SK-N-SH (cell line): ENCODE measurements at regions not wholly inside any gene's neighbourhood (a gene's known extent, or its start where the extent isn't known, plus 50 kb on each side); places are given as distances from the start of the nearest gene placed in this dataset.

ENCODE experiments used
- CTCF ChIA-PET: fragments of 300-600, 350-600 bp; formaldehyde crosslinking; extraction: SDS; loops from one replicate; lab custom pipeline; 2021; lab: Yijun Ruan, JAX
- POLR2A ChIA-PET: fragments of 350-600 bp; sonication (Branson Sonifier 250); formaldehyde crosslinking; extraction: SDS; loops from one replicate; lab custom pipeline; 2020; ENCODE audit warnings: antibody characterized with exemption, inconsistent platforms; lab: Yijun Ruan, JAX
- DNase-seq: peaks from one replicate; pipeline ENCODE4 v3.0.0; 2012
- H2AFZ ChIP-seq: fragments of 200-600 bp; sonication (generic); 2 replicates; pipeline ENCODE4 v1.8.1; 2016; ENCODE audit warnings: antibody characterized with exemption, mild to moderate bottlenecking, low read depth
- H3F3A ChIP-seq: fragments of 200-600 bp; sonication (generic); replicated peaks from 2 replicates; pipeline ENCODE3; 2016; ENCODE audit warnings: antibody characterized with exemption, mild to moderate bottlenecking; ENCODE audit not compliant: insufficient read depth
- H3K27ac ChIP-seq, 2 experiments: fragments of 200-500 bp in 1 of 2; fragments of 200-600 bp in 1 of 2; sonication (Bioruptor generic) in 1 of 2; sonication (generic), shearing (Covaris generic) in 1 of 2; 2 replicates each; pipeline versions ENCODE4 v1.5.1 to v1.6.1; 2014 to 2016; ENCODE audit warnings: low read depth in 2 of 2, inconsistent platforms in 1 of 2, low read length in 1 of 2, mild to moderate bottlenecking in 1 of 2, mixed read lengths in 1 of 2
- H3K27me3 ChIP-seq: fragments of 200-600 bp; sonication (generic), shearing (Covaris generic); 2 replicates; pipeline ENCODE4 v1.6.1; 2016; ENCODE audit warnings: mixed run types; ENCODE audit not compliant: insufficient read depth
- H3K36me3 ChIP-seq, 2 experiments: fragments of 200-500 bp in 1 of 2; fragments of 200-600 bp in 1 of 2; sonication (Bioruptor generic) in 1 of 2; sonication (generic) in 1 of 2; replicated peaks in 1 of 2; 2 replicates each; pipeline versions ENCODE3 to v1.5.1; 2014 to 2016; ENCODE audit warnings: low read length in 1 of 2, mild to moderate bottlenecking in 1 of 2; ENCODE audit not compliant: insufficient read depth in 2 of 2, control insufficient read depth in 1 of 2
- H3K4me1 ChIP-seq, 2 experiments: fragments of 200-500 bp in 1 of 2; fragments of 200-600 bp in 1 of 2; sonication (Bioruptor generic) in 1 of 2; sonication (generic), shearing (Covaris generic) in 1 of 2; 2 replicates each; pipeline versions ENCODE4 v1.5.1 to v1.6.1; 2014 to 2016; ENCODE audit warnings: low read depth in 1 of 2, low read length in 1 of 2, mixed run types in 1 of 2; ENCODE audit not compliant: insufficient read depth in 2 of 2, control insufficient read depth in 1 of 2
- H3K4me2 ChIP-seq: fragments of 200-600 bp; sonication (generic), shearing (Covaris generic); 2 replicates; pipeline ENCODE4 v1.6.1; 2017; ENCODE audit warnings: mixed run types
- H3K4me3 ChIP-seq, 2 experiments: fragments of 200-500 bp in 1 of 2; fragments of 200-600 bp in 1 of 2; sonication (Bioruptor generic) in 1 of 2; sonication (generic), shearing (Covaris generic) in 1 of 2; 2 replicates each; pipeline versions ENCODE4 v1.5.1 to v1.8.1; 2014 to 2016; ENCODE audit warnings: low read depth in 2 of 2, inconsistent platforms in 1 of 2, low read length in 1 of 2, mild to moderate bottlenecking in 1 of 2, mixed read lengths in 1 of 2, moderate library complexity in 1 of 2
- H3K79me2 ChIP-seq: fragments of 200-600 bp; sonication (generic); 2 replicates; pipeline ENCODE4 v1.8.1; 2017; ENCODE audit warnings: mild to moderate bottlenecking; ENCODE audit not compliant: insufficient read depth
- H3K9ac ChIP-seq: fragments of 200-600 bp; sonication (generic); 2 replicates; pipeline ENCODE4 v1.6.1; 2017; ENCODE audit warnings: mixed run types
- H3K9me2 ChIP-seq: fragments of 200-600 bp; sonication (generic); 2 replicates; pipeline ENCODE4 v1.6.1; 2017; ENCODE audit warnings: mixed run types
- H3K9me3 ChIP-seq: fragments of 200-600 bp; sonication (generic); 2 replicates; pipeline ENCODE4 v1.6.1; 2017; ENCODE audit warnings: mixed run types, mild to moderate bottlenecking, moderate library complexity
- H4K20me1 ChIP-seq: fragments of 200-600 bp; sonication (generic); 2 replicates; pipeline ENCODE4 v1.6.1; 2017; ENCODE audit warnings: mild to moderate bottlenecking, mixed run types; ENCODE audit not compliant: insufficient read depth
- CTCF ChIP-seq: fragments of 200-600 bp; sonication (generic); IDR thresholded peaks from 2 replicates; pipeline ENCODE4 v1.6.1; 2017; ENCODE audit warnings: antibody characterized with exemption, mild to moderate bottlenecking, moderate library complexity
- ELF1 ChIP-seq: IDR thresholded peaks from 2 replicates; pipeline ENCODE4 v1.4.0; 2012
- EP300 ChIP-seq, 2 experiments: IDR thresholded peaks; 2 replicates each; pipeline versions ENCODE4 v1.4.0 to v1.6.1; 2012; ENCODE audit warnings: borderline replicate concordance in 1 of 2, low read depth in 1 of 2, low read length in 1 of 2
- EZH2phosphoT487 ChIP-seq: fragments of 200-600 bp; sonication (generic); IDR thresholded peaks from 2 replicates; pipeline ENCODE4 v1.6.1; 2017; ENCODE audit warnings: low read depth, mixed run types, mild to moderate bottlenecking, antibody characterized with exemption, moderate library complexity, borderline replicate concordance
- FOXJ3 ChIP-seq: sonication (generic); formaldehyde crosslinking; IDR thresholded peaks from 2 replicates; pipeline ENCODE4 v1.5.1; 2020; ENCODE audit warnings: mild to moderate bottlenecking, missing genetic modification reagents
- JUND ChIP-seq: IDR thresholded peaks from 2 replicates; pipeline ENCODE4 v1.4.0; 2012
- MAX ChIP-seq: IDR thresholded peaks from 2 replicates; pipeline ENCODE4 v1.4.0; 2012; ENCODE audit warnings: low read depth
- NFIC ChIP-seq: IDR thresholded peaks from 2 replicates; pipeline ENCODE4 v1.4.0; 2012; ENCODE audit warnings: borderline replicate concordance
- NRF1 ChIP-seq: IDR thresholded peaks from 2 replicates; pipeline ENCODE4 v1.6.1; 2012; ENCODE audit warnings: low read depth, mild to moderate bottlenecking, low read length
- PBX3 ChIP-seq: IDR thresholded peaks from 2 replicates; pipeline ENCODE4; 2012
- POLR2AphosphoS5 ChIP-seq: IDR thresholded peaks from 2 replicates; pipeline ENCODE4 v1.6.1; 2012; ENCODE audit warnings: low read depth, low read length
- RCOR1 ChIP-seq: fragments of 150-350 bp; IDR thresholded peaks from 2 replicates; pipeline ENCODE4 v1.6.1; 2017; ENCODE audit warnings: antibody characterized with exemption, low read length
- RXRA ChIP-seq: IDR thresholded peaks from 2 replicates; pipeline ENCODE4 v1.4.0; 2012; ENCODE audit warnings: low read depth, mild to moderate bottlenecking, borderline replicate concordance
- SIN3A ChIP-seq: IDR thresholded peaks from 2 replicates; pipeline ENCODE4 v1.6.1; 2012; ENCODE audit warnings: low read depth, mild to moderate bottlenecking, low read length, moderate library complexity, borderline replicate concordance
- TAF1 ChIP-seq: IDR thresholded peaks from 2 replicates; pipeline ENCODE4 v1.6.1; 2012; ENCODE audit warnings: low read depth, mild to moderate bottlenecking, low read length, moderate library complexity, borderline replicate concordance
- TCF12 ChIP-seq: IDR thresholded peaks from 2 replicates; pipeline ENCODE4 v1.4.0; 2012
- TEAD4 ChIP-seq: IDR thresholded peaks from 2 replicates; pipeline ENCODE4 v1.4.0; 2012; ENCODE audit warnings: mild to moderate bottlenecking, borderline replicate concordance; ENCODE audit not compliant: insufficient read depth
- USF1 ChIP-seq: IDR thresholded peaks from 2 replicates; pipeline ENCODE4 v1.4.0; 2012; ENCODE audit warnings: low read depth, borderline replicate concordance
- YY1 ChIP-seq: IDR thresholded peaks from 2 replicates; pipeline ENCODE4 v1.4.0; 2012; ENCODE audit warnings: low read depth, mild to moderate bottlenecking
- whole genome bisulfite sequencing: methylation state at CpG from one replicate; pipeline ENCODE4 v1.1.6; 2017; ENCODE audit warnings: low lambda C conversion rate; 5-methylcytosine and 5-hydroxymethylcytosine counted together

- H3K4me1 ChIP-seq = no peaks in the 10 kb centered on the region
- 69% methylated on average over 11 of the region's 11 CpGs for WGBS
- POLR2A ChIA-PET = no interaction called here
Measured at GRCh38 chr6:12363651-12364381, 73.7 kb downstream of the EDN1 start.

More at GRCh38 chr6:12363651-12364381, 73.7 kb downstream of the EDN1 start:
- no peak overlapping the region for H3K4me2 ChIP-seq
- H3K79me2 ChIP-seq = no peaks in the 10 kb centered on the region
- no peak overlapping the region for H3K9ac ChIP-seq
- H3K9me2 ChIP-seq = no peaks in the 10 kb centered on the region
- TF ChIP-seq EZH2phosphoT487 = no peak
- no peak for TF ChIP-seq NFIC
- TF ChIP-seq NRF1 = no peak
- no peak for TF ChIP-seq ELF1
- no peak for TF ChIP-seq FOXJ3
- no peak for TF ChIP-seq TAF1
- TF ChIP-seq MAX = no peak
- TF ChIP-seq TEAD4 = no peak
- TF ChIP-seq EP300 (IDR thresholded peaks at IDR 0.05; ENCODE audit: borderline replicate concordance in 1 of 2, low read depth in 1 of 2, low read length in 1 of 2) = no peak
- TF ChIP-seq YY1 = no peak
- no peak for TF ChIP-seq RXRA
- no peak for TF ChIP-seq PBX3
- no peak for TF ChIP-seq USF1
- no peak for TF ChIP-seq POLR2AphosphoS5
- TF ChIP-seq RCOR1 = no peak
- no peak for TF ChIP-seq TCF12
- TF ChIP-seq JUND = no peak
- TF ChIP-seq CTCF = no peak
- no peak for TF ChIP-seq SIN3A
- no peaks in the 10 kb centered on the region for H3K9me3 ChIP-seq
- H3K36me3 ChIP-seq = no peaks in the 10 kb centered on the region
- no peaks in the 10 kb centered on the region for H4K20me1 ChIP-seq
- no peak overlapping the region for H3K27ac ChIP-seq
- CTCF ChIA-PET = interaction anchor here (0.7 kb wide), 1 partner anchor 79 kb away, joined by 3 read pairs; no protein-coding TSS in a partner anchor
- no peaks in the 10 kb centered on the region for H3K27me3 ChIP-seq
- H2AFZ ChIP-seq = no peak overlapping the region
- no peak overlapping the region for H3K4me3 ChIP-seq
- DNase-seq = no peak
- H3F3A ChIP-seq = no peaks in the 10 kb centered on the region
